H1 (cell line): ENCODE measurements at regions not wholly inside any gene's neighbourhood (a gene's known extent, or its start where the extent isn't known, plus 50 kb on each side); places are given as distances from the start of the nearest gene placed in this dataset.

ENCODE experiments used
- CTCF ChIA-PET: fragments of 300-600 bp; sonication (Branson Sonifier 250); formaldehyde crosslinking; loops from one replicate; lab custom pipeline; 2021; ENCODE audit not compliant: partially characterized antibody; lab: Charles Lee
- POLR2A ChIA-PET: fragments of 300-600 bp; sonication (Branson Sonifier 250); formaldehyde crosslinking; loops from one replicate; lab custom pipeline; 2021; ENCODE audit warnings: inconsistent platforms; ENCODE audit not compliant: partially characterized antibody; lab: Charles Lee
- DNase-seq, 2 experiments: peaks; one replicate each; pipeline versions ENCODE4 v3.0.0 to v3.0.0-alpha.2; 2010 to 2022; ENCODE audit warnings: low spot score in 2 of 2, low read depth in 1 of 2, mixed read lengths in 1 of 2
- FAIRE-seq: peaks from 2 replicates; lab custom pipeline; 2011; peaks lifted over from hg19 to GRCh38; lab: Jason Lieb, UNC
- H2AFZ ChIP-seq: 2 replicates; pipeline ENCODE4 v1.8.1; 2012; ENCODE audit warnings: low read length, inconsistent platforms
- H2AK5ac ChIP-seq: 2 replicates; pipeline ENCODE4 v1.6.1; 2013; ENCODE audit warnings: low read depth, low read length
- H2BK120ac ChIP-seq: replicated peaks from 2 replicates; pipeline ENCODE3; 2013; ENCODE audit warnings: low read depth, low read length, inconsistent platforms
- H2BK12ac ChIP-seq: 2 replicates; pipeline ENCODE4 v1.6.1; 2013; ENCODE audit warnings: low read depth, low read length
- H2BK15ac ChIP-seq: 2 replicates; pipeline ENCODE4 v1.6.1; 2013; ENCODE audit warnings: low read length
- H2BK20ac ChIP-seq: 2 replicates; pipeline ENCODE4 v1.6.1; 2013; ENCODE audit warnings: low read length
- H2BK5ac ChIP-seq: 2 replicates; pipeline ENCODE4 v1.6.1; 2013; ENCODE audit warnings: low read depth, low read length
- H3K14ac ChIP-seq: 2 replicates; pipeline ENCODE4 v1.6.1; 2013; ENCODE audit warnings: inconsistent platforms; ENCODE audit not compliant: insufficient read length
- H3K18ac ChIP-seq: 2 replicates; pipeline ENCODE4 v1.6.1; 2013; ENCODE audit warnings: low read length; ENCODE audit errors: extremely low read depth
- H3K23ac ChIP-seq: 2 replicates; pipeline ENCODE4 v1.6.1; 2013; ENCODE audit warnings: inconsistent platforms; ENCODE audit not compliant: insufficient read length
- H3K23me2 ChIP-seq: 2 replicates; pipeline ENCODE4 v1.6.1; 2013; ENCODE audit warnings: low read depth, low read length
- H3K27ac ChIP-seq: 2 replicates; pipeline ENCODE4 v1.6.1; 2011; ENCODE audit warnings: low read depth, low read length, inconsistent platforms
- H3K27me3 ChIP-seq, 4 experiments: replicated peaks in 1 of 4; 1 replicate in 1 of 4; 2 replicates in 3 of 4; pipeline versions ENCODE4 v1.6.1 to v1.8.1; 2011 to 2013; ENCODE audit warnings: low read length in 3 of 4, mild to moderate bottlenecking in 3 of 4, inconsistent platforms in 2 of 4, mixed read lengths in 2 of 4, moderate library complexity in 1 of 4; ENCODE audit not compliant: control insufficient read depth in 3 of 4, insufficient read depth in 3 of 4; ENCODE audit errors: extremely low read depth in 1 of 4
- H3K36me3 ChIP-seq, 4 experiments: 2 replicates each; pipeline versions ENCODE4 v1.6.1 to v1.8.1; 2011 to 2013; ENCODE audit warnings: mild to moderate bottlenecking in 4 of 4, low read length in 3 of 4, moderate library complexity in 2 of 4, control low read depth in 1 of 4, inconsistent platforms in 1 of 4; ENCODE audit not compliant: insufficient read depth in 4 of 4, control insufficient read depth in 2 of 4
- H3K4ac ChIP-seq: replicated peaks from 2 replicates; pipeline ENCODE3; 2013; ENCODE audit warnings: low read length, low read depth, mixed read lengths, inconsistent platforms; ENCODE audit not compliant: insufficient read length
- H3K4me1 ChIP-seq, 4 experiments: replicated peaks in 1 of 4; 1 replicate in 1 of 4; 2 replicates in 3 of 4; pipeline versions ENCODE4 v1.6.1 to v1.8.1; 2011 to 2013; ENCODE audit warnings: low read length in 3 of 4, inconsistent platforms in 2 of 4, mixed read lengths in 1 of 4; ENCODE audit not compliant: insufficient read depth in 4 of 4, control insufficient read depth in 3 of 4
- H3K4me2 ChIP-seq, 2 experiments: 2 replicates each; pipeline versions ENCODE4 v1.6.1 to v1.8.1; 2011 to 2013; ENCODE audit warnings: low read depth in 2 of 2, low read length in 2 of 2, control low read depth in 1 of 2, inconsistent platforms in 1 of 2, mild to moderate bottlenecking in 1 of 2; ENCODE audit not compliant: insufficient read depth in 1 of 2
- H3K4me3 ChIP-seq, 4 experiments: fragments of 200-600, 300-600 bp in 1 of 4; sonication (generic), shearing (Covaris generic), sonication (Bioruptor Twin) in 1 of 4; 2 replicates each; pipeline versions ENCODE4 v1.5.1 to v1.8.1; 2011 to 2016; ENCODE audit warnings: low read length in 4 of 4, low read depth in 3 of 4, control low read depth in 2 of 4, inconsistent platforms in 2 of 4, mild to moderate bottlenecking in 2 of 4, mixed read lengths in 1 of 4, moderate library complexity in 1 of 4; ENCODE audit not compliant: insufficient read depth in 2 of 4; ENCODE audit errors: extremely low read depth in 1 of 4
- H3K56ac ChIP-seq: replicated peaks from 2 replicates; pipeline ENCODE3; 2013; ENCODE audit warnings: low read depth, mild to moderate bottlenecking, mixed read lengths, low read length, inconsistent platforms; ENCODE audit not compliant: insufficient read length
- H3K79me1 ChIP-seq: 2 replicates; pipeline ENCODE4 v1.6.1; 2013; ENCODE audit warnings: low read depth, low read length, control low read depth
- H3K79me2 ChIP-seq, 2 experiments: 2 replicates each; pipeline versions ENCODE4 v1.6.1 to v1.8.1; 2012 to 2013; ENCODE audit warnings: low read length in 2 of 2, mild to moderate bottlenecking in 2 of 2, inconsistent platforms in 1 of 2; ENCODE audit not compliant: insufficient read depth in 2 of 2, control insufficient read depth in 1 of 2
- H3K9ac ChIP-seq, 4 experiments: replicated peaks in 1 of 4; 1 replicate in 1 of 4; 2 replicates in 3 of 4; pipeline versions ENCODE4 v1.6.1 to v1.8.1; 2011 to 2013; ENCODE audit warnings: low read depth in 3 of 4, low read length in 3 of 4, control low read depth in 2 of 4, mild to moderate bottlenecking in 2 of 4, moderate library complexity in 2 of 4, inconsistent platforms in 1 of 4; ENCODE audit errors: extremely low read depth in 1 of 4
- H3K9me3 ChIP-seq, 2 experiments: 2 replicates each; pipeline versions ENCODE4 v1.6.1 to v1.8.1; 2012 to 2013; ENCODE audit warnings: mild to moderate bottlenecking in 2 of 2, moderate library complexity in 2 of 2, control low read depth in 1 of 2, inconsistent platforms in 1 of 2, low read depth in 1 of 2, low read length in 1 of 2, mixed read lengths in 1 of 2; ENCODE audit not compliant: insufficient read depth in 2 of 2
- H4K20me1 ChIP-seq, 2 experiments: replicated peaks in 1 of 2; 2 replicates each; pipeline versions ENCODE3 to v1.8.1; 2011 to 2013; ENCODE audit warnings: inconsistent platforms in 2 of 2, low read length in 2 of 2, mild to moderate bottlenecking in 1 of 2; ENCODE audit not compliant: insufficient read depth in 2 of 2, control insufficient read depth in 1 of 2
- H4K5ac ChIP-seq: 2 replicates; pipeline ENCODE4 v1.6.1; 2013; ENCODE audit warnings: low read length, low read depth, mixed read lengths, inconsistent platforms; ENCODE audit not compliant: insufficient read length
- H4K8ac ChIP-seq: 2 replicates; pipeline ENCODE4 v1.8.0; 2013; ENCODE audit warnings: mild to moderate bottlenecking, moderate library complexity, low read length, inconsistent platforms; ENCODE audit not compliant: insufficient read depth; ENCODE audit errors: extremely low read depth
- H4K91ac ChIP-seq: replicated peaks from 2 replicates; pipeline ENCODE3; 2013; ENCODE audit warnings: low read length, mixed read lengths, inconsistent platforms; ENCODE audit not compliant: insufficient read length
- SIRT6 ChIP-seq: IDR thresholded peaks from one replicate; pipeline ENCODE4 v1.7.1; 2012; ENCODE audit warnings: low read length, inconsistent platforms
- WGBS, 2 experiments: shearing (Covaris generic) in 1 of 2; methylation state at CpG; one replicate each; pipeline versions ENCODE4 v1.1.6 to v1.1.7; 2013 to 2015; ENCODE audit warnings: low lambda C conversion rate in 2 of 2, mixed read lengths in 2 of 2, inconsistent platforms in 1 of 2, low coverage in 1 of 2, missing lambda C conversion rate in 1 of 2; ENCODE audit not compliant: insufficient replicate concordance in 2 of 2, insufficient coverage in 1 of 2, insufficient read length in 1 of 2; ENCODE audit errors: extremely low coverage in 1 of 2, missing lambda C conversion rate in 1 of 2; 5-methylcytosine and 5-hydroxymethylcytosine counted together

DNA sequence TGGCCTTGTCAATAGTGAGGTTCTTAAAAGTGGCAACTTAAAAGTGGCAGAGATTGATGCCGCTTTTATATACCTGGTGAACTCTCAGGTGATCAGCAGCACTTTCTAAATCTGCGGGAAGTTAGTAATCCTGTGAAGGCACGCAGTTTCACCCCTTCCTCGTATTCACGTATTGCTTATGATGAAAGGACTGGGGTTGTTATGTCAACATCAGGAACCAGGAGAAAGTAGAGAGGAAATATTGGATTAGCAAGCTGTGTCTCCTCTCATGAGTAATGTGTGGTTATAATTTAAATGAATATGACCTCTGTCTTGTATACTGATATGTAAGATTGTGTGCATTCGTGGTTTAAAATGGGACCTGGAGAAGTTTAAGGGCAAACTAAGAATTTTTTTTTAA lies 544.6 kb downstream of the SLITRK6 start:
- Histone ChIP-seq H2BK20ac (no peak overlapping the region), H3K23ac (no peak overlapping the region)
- CTCF ChIA-PET = no interaction called here
- TF ChIP-seq SIRT6 = no peak
- TF ChIP-seq, all 59 proteins: peak for 0
- Histone ChIP-seq H3K79me1 (no peaks in the 10 kb centered on the region), H4K20me1 (no peaks in the 10 kb centered on the region), H3K18ac (no peak overlapping the region), H3K56ac (no peak overlapping the region), H3K4me1 (no peaks in the 10 kb centered on the region), H2BK120ac (no peak overlapping the region), H2BK15ac (no peak overlapping the region), H4K91ac (no peak overlapping the region), H3K9ac (no peak overlapping the region), H3K9me3 (no peaks in the 10 kb centered on the region), H3K23me2 (no peaks in the 10 kb centered on the region), H3K27me3 (no peaks in the 10 kb centered on the region), H3K79me2 (no peaks in the 10 kb centered on the region), H3K36me3 (no peaks in the 10 kb centered on the region), H3K14ac (no peak overlapping the region), H3K27ac (no peak overlapping the region), H4K5ac (no peak overlapping the region), H2BK12ac (no peak overlapping the region), H3K4me3 (no peak overlapping the region), H2AFZ (no peak overlapping the region), H2BK5ac (no peak overlapping the region), H4K8ac (no peak overlapping the region), H3K4ac (no peak overlapping the region), H3K4me2 (no peak overlapping the region), H2AK5ac (no peak overlapping the region)
- FAIRE-seq (no peak), DNase-seq (no peak)
- POLR2A ChIA-PET = no interaction called here
- WGBS, 2 experiments = 86% methylated on average over 6 of the region's 6 CpGs; no CpG with 5 or more reads in 1 of the 2 experiments
